Left forelimb (tissue), 1 donor: ENCODE measurements at regions not wholly inside any gene's neighbourhood (a gene's known extent, or its start where the extent isn't known, plus 50 kb on each side); places are given as distances from the start of the nearest gene placed in this dataset.

Experiments
- DNase-seq: peaks from one replicate; pipeline ENCODE4 v3.0.0-alpha.2; 2018; ENCODE audit warnings: low spot score

DNA sequence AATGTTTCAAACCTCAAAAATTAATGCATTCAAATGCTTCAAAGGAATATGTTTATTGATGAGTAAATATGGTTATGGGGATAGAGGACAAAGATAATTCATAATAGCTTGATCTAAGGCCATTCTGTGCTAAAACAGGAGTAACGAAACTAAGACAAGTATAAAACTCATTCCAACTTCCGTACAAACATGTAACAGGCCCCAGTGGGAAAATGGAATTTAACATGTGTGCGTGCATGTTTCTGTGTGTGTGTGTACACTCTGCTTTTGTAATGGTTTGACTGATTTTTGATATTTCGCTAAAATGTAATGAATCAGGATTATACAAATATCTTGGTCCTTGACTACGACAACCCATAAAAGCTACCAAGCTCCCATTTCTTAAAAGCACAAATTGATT is 91.0 kb downstream of the KLF12 start:
- no peak for DNase-seq

DNA sequence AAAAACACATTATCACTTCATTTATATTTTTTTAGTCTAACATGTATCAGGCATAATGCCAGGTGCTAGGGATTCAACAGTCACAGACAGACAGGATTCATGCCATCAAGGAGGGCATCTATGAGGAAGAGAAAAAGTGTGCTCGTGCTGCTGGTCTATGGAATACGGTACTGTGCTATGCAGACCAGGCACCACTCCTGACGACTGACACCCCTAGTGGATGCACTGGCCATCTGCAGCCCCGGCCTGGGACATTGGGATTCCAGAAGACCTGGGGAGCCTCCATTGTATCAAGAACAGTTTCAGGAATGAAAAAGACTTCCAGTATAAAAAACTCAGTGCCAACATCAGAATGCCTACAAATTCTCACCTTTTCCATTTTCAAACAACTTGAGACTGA is 94.0 kb downstream of the KLF12 start:
- DNase-seq: no peak

DNA sequence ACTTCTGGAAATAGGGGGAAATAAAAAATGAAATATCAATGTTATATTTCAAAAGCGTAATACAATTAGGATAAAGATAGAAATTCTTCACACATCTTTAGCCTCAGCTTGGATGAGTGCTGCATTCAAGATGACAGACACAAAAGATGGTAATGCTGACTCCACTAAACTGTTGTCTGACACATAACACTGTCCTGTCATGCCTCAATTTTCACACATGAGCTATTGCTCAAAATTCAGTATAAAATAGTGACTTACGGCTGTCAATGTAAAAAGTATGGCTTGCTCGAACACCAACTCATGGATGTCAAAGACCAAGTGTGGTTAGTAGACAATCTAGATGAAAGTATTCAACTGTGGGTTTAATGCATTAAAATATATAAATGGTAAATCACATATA is 94.5 kb downstream of the KLF12 start:
- DNase-seq: no peak

DNA sequence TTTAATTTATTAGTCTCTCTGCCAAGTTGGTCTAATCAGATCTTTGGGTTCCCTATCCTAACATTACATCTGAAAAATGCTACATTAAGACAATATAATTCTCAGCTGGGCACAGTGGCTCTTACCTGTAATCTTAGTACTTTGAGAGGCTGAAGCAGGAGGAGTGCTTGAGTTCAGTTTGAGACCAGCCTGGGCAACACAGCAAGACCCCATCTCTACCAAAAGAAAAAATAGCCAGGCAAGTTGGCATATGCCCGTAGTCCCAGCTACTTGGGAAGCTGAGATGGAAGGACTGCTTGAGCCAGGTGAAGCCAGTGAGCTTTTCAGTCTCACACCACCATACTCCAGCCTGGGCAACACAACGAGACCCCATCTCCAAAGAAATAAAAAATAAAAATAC is 95.0 kb downstream of the KLF12 start:
- DNase-seq: no peak

DNA sequence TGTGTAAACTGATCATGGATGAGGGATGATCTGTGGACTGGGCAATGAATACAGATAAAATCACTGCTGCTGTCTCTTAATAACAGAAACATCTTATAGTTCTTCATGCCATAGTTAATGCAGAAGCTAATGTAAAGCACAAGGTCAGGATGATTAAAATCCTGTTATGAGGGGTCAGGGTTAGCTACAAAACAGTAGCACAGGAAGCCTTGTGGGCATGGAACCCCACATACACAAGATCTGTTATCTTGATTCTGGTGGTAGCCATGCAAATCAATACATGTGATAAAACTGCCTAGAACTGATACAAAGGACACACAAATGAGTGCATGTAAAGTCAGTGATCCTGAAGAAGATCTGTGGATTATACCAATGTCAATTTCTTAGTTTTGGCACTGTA is 96.4 kb downstream of the KLF12 start:
- DNase-seq: no peak

DNA sequence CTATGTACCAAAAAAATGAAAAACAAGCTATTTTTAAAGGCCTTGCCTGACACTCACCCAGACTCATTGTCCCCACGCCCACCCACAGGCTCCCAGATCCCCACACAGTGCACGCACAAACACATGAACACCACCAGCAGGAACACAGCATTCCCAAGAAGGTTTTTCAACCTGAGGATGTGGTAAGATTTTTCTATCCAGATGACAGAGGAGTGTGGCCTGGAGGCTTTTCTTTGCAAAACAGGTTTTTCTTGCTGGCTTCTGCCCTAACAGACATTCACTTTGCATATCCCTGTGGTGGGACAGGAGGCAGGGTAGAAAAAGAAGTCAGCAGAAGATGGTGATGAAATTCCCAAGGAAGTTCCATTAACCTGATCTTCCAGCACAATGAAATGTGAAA is 97.8 kb downstream of the KLF12 start:
- no peak for DNase-seq

DNA sequence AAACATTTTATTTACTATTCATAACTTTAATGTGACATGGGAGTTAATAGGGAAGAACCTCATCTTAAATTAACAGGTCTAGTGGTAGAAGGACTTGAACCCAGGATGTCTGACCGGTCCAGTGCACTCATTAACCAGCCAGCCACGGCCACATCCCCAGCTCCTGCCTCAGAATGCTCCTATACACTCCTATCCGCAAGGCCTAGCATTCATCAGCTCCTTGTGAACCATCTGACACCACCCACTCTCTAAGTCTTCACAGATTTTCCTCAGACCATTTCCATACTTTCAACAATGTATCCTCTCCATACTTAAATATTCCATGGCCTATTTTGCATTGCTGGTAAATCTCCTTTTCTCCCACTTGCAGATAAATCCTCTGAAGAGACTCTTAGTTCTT is 98.3 kb downstream of the KLF12 start:
- DNase-seq: no peak

DNA sequence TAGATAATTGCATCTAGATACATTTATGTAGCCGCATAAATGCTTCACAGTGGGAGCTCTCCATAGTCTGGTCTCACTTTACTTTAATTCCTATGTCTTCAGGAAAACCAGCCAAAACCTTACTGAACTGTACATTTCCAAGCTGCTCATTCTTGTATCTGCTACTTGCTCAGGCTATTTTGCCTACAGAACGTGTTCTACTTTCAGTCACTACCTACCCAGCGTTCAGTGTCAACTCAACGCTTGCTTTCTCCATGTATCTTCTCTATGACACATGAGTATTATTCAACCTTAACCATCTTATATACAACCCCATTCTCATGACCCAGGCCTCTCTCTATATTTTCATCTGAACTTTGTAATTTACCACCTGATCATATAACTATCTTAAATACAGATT is 101.9 kb downstream of the KLF12 start:
- no peak for DNase-seq

DNA sequence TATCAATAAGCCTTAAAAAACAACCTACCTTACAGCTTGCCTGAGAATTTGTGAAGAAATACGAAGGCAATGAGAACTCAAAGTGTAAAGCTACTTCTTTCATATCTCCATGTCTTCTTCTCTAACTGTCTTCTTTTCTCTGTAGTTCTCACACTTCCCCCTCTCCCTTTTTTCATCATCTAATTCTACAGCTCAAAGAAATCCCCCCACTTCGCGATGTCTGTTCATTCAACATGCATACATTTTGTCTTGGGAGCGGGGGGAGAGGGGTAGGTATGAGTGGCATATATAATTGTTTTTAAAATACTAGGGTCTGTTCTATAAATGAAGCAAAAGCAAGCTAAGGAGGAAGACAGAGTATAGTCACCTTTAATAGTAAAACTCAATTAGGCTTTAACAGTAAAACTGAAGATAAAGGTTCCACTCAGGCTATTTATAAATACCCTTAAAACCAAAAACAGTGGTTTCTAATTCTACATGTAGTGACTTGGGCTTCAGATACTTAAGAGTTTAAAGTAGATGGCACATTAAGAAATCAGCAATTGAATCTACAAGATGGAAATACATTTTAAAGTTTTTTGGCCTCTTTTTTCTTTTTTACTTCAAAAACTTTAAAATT is 106.9 kb downstream of the KLF12 start:
- no peak for DNase-seq

DNA sequence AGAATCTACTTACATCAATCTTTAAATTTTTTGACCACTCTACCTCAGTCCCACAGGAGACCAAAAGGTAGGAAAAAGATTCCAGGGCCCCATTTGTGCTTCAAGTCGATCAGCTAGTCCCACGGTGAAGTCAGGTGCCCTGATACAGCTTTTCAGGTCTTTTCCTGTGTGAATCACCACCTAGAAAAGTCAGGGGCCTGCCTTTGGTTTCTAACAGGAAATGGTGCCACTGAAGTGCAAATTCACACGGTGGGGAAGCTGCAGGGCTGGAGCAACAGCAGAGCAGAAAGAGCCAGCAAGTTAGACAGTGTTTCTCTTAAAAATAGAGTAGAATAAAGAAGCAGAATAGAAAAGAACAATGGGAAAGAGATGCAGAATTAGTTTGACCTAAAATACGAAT is 107.5 kb downstream of the KLF12 start:
- DNase-seq: no peak

DNA sequence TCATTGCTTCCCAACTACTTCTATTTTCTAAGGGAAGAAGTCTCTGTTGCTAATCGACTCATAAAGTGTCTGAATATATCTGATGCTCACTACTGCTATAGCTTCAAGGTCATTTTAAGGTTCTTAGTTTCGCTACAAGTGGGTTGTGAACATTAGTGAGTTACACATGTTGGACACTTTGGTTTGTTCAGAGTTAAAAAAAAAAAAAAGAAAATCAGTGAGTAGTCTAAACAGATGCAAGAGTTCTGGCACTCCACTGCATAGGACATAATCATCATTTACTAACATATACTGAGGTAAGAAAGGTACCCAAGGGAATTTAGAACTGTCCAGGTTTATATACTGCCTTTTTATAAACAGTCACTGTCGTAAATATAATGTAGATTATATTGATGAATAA is 108.8 kb downstream of the KLF12 start:
- DNase-seq: no peak

DNA sequence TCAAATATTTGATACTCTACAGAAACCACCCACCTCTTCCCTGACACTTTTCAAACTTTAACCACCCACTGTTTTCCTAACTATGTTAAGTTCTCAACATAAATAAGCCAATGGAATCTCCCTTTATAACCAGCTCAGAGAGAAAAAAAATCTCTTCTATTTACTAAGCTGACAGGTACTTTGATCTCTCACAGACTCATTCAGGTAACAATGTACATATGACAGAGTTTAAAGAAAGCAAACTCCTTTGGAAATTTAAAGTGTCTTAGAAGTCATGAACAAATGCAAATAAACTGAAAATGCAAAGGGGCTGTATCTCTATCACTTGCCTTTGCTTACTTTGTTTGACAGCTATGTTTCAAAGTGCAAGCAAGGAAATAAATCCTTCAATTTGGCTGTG is 109.3 kb downstream of the KLF12 start:
- DNase-seq: no peak

DNA sequence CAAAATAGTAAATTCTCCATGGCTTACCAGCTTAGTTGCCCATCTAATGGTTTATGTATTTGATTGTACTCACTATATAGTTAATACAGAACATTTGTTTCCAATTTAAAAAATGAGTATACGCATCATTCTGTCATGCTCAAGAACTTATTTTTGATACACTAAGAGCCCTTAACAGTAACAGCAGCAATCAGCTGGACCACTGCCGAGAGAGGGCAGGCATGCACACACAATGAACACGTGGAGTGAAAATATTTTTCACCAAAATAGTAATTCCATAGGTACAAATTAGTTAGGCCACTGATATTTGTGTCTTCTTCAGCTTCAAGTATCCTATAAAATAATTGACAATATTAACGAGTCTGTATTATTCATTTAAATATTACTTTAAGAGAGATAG is 109.9 kb downstream of the KLF12 start:
- DNase-seq: no peak

DNA sequence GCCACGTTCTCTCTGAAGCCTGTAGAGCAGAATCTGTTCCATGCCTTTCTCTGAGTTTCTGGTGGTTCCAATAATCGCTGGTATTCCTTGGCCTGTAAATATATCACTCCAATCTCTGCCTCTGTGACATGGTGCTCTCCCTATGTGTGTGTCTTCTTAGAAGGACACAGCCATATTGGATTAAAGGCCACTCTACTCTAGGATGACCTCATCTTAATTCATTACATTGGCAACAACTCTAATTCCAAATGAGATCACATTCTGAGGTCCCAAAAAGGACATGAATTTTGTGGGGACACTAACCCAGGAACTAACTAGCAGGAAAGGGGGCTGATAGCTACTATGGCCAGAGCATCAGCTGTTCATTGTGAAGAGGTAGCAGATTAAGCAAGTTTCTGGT is 110.7 kb downstream of the KLF12 start:
- DNase-seq: no peak

DNA sequence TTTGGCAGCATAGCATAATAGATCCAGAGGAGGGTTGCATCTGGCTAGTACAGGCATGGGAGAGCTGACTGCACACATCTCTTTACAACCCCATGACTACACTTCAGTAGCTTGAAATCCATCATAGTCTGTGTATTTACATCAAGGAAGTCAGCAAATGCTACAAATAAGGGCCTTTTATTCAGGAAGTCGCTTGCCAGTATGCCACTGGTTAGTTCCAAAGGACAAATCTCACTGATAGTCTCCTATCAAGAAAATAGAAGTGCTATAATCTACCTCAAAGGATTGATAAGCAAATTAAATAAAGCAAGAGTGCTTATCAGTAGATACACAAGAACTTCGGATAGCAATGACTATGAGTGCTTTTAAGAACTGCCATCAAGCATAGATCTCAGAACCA is 112.7 kb downstream of the KLF12 start:
- DNase-seq: no peak

DNA sequence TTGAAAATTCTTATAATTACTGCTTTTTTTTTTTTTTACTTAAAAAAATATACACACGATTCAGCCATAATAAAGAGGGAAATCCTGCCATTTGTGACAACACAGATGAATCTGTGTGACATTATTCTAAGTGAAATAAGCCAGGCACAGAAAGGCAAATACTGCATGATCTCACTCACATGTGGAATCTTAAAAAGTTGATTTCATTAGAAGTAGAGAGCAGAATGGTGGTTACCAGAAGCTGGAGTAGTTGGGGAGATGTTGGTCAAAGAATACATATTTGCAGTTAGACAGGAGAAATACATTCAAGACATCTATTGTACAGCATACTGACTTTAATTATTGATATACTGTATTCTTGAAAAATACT is 116.2 kb downstream of the KLF12 start:
- no peak for DNase-seq

DNA sequence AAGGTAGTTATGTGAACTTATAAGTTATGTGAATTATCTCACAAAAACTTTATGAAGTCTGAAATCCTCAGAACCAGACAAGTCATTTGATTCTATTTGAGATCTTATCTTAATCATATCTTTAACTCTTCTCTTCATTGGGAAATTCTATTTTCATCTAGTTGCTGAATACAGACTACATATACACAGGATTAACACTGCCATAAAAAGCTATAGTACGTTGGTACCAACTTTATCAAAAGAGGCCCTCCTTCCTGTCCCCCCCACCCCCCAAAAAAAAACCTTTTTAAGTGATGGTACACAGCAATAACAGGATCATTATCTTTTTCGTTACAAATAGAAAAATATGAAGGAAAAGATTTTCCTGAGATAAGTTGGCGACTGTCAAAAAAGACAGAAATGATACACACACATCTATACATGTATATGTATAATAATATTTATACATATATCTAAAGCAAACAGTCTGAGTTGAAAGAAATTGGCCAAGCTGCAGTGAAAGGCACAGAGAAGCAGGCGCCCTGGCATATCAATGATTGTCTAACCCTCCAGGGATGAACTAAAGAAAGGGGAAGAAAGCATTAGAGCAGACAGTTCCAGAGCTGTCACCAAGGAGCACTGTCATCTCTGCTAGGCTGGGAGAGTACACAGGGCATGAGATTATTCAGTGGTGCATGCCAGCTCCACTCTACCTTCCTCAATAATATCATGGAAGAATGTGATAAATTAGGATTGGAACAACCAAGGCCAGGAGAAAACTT is 116.7 kb downstream of the KLF12 start:
- DNase-seq: no peak

DNA sequence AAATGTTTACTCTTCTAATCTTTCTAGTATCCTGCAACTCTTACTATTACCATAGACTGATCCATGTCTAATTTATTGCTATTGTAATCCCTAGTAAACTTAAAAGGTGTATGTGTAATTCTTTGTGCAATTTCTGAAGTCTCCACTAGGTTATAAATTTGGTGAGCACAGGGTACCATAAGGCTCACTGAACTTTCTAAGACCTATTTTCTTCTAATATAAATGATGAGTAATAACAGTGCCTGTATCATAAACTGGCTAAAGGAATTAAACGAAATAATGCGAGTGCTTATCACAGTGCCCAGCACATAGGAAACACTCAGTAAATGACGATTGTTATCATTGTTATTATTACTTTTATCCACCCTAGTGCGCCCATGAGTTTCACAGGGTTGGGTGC is 119.1 kb downstream of the KLF12 start:
- DNase-seq: no peak

DNA sequence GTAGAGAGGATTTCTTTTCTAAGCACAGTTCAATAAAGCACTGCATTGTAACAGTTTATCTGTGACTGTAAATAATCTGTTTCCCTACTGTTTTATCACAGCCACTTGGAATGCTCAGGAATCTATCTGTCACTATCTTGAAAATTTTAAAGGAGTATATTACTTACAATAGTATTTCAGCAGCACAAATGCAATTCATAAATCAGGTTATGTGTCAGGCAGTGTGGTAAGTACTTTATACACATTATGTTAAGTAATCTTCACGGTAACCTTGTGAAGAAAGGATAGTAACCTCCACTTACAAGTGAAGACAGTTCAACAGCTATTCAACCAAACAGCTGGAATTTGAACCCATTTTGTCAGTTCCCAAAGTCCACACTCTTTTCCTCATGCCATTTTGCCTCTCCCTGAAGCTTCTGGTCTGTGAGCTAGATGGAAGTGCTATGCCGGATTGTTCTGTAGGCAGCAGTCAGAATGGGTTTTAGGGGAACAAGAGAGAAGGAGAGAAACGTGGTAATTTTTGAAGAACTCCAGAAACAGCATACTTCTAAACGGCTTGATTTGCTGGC is 125.0 kb downstream of the KLF12 start:
- no peak for DNase-seq

DNA sequence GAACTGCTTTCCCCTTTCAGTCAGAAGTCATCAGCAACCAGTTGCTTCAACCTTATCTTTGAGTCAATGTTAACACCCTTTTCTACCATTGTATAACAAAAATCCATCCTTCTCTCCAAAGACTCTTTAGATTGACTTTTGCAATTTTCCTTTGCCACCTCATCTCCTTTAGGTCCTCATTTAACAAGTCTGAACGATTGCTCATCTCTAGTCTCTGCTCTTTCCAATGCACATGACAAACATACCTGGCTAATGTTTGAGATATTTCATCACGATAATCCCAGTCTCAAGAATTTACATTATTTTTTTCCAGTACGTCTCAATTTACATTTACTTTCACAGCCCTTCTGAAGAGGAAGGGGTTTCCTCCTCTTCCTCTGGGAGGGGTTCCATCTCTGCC is 127.5 kb downstream of the KLF12 start:
- DNase-seq: no peak

DNA sequence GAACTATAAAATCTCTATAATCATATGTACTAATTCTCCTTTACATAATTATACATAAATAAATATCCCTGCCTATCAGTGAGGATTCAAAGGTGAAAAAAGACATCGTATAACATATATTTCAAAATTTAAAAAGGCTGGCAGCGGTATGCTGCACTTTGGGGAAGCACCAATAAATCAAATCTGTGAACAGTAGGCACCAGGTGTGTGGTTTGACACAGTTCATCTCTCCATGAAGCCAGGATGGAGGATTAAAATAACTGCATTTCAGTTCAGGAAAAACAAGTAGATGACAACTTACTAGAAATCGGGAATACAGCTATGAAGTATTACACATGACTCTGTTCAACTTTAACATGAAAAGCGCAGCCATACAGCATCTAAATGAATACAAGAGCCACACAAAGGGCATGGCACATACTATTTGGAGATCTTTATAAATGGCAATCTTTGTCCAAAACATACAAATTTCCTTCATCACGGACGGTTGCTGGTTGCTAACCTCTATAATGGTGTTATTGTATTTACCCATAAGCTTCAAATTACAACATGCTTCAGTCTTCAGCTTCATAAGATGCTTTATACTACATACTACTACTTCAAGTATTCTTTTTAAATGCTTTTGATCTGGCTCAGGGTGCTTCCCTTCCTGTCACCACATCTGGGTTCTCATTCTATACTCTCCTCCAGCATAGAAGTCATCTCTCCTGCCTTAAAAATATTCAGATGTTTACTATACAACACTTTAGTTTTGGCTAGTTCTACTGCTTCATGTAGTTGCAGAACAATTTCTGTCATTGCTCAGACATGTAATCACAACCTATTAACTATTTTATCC is 128.7 kb downstream of the KLF12 start:
- DNase-seq: no peak

DNA sequence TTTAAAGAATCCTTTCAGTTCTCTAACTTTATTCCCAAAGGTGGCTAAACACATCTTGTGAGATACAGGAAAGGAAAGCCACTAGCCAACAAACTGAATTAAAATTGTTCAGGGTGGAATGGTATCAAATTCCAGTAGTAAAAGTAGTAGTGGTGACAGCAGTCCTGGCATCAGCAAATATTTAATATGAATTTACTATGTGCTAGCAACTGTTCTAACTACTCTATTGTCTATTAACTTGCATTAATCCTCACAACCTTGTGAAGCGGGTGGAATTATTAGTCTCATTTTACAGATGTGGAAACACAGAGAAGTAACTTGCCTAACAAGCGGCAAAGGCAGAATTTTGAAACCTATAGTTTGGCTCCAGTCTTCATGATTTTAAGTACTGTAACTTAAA is 130.1 kb downstream of the KLF12 start:
- DNase-seq: no peak

DNA sequence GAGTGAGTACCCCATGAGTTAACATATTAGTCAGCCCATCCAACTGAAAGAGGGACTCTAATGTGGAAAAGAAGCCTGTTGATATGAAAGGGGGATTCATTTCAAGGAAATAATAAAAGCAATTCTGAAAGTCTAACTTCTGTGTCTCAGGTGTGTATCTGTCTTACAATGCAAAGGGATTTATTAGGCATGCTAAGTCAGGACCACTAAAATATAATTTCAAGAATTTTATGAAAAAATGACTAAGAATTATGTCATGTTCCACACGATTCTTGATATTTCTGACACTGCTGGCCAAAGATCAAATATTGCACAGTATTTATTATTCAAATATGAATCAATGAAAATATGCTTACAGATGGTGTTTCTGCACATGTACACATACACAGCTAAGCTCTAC is 130.8 kb downstream of the KLF12 start:
- DNase-seq: no peak
